NCI-H1436 treated with DMSO at 0.1 percent for 48 hours (cell line): ENCODE measurements at regions not wholly inside any gene's neighbourhood (a gene's known extent, or its start where the extent isn't known, plus 50 kb on each side); places are given as distances from the start of the nearest gene placed in this dataset.
"Not testable (repeated sequence)": the region's sequence is repeated elsewhere in the genome, so short reads cannot be mapped to it uniquely, and the experiment has no call there.

Experiments
- DNase-seq: peaks from one replicate; lab custom pipeline; 2025; lab: John Stamatoyannopoulos, UW

DNA sequence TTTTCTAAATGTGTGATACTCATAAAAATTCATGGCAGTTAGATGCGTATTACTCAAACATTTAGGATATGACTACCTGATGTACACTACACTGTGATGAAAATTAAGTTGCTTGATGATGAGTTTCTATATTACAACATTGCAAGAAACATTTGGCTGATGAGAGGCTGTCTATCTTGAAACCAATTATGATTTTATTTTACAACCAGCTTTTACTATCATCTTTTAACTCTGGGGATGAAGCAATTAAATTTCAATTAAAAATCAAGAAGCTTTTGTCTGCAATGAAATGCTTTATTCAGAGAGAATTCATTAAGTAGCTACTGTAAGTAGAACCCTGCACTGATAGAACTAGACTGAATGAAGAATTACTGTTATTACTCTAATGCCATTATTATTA, 500.4 kb downstream of the KCTD16 start:
- no peak for DNase-seq

DNA sequence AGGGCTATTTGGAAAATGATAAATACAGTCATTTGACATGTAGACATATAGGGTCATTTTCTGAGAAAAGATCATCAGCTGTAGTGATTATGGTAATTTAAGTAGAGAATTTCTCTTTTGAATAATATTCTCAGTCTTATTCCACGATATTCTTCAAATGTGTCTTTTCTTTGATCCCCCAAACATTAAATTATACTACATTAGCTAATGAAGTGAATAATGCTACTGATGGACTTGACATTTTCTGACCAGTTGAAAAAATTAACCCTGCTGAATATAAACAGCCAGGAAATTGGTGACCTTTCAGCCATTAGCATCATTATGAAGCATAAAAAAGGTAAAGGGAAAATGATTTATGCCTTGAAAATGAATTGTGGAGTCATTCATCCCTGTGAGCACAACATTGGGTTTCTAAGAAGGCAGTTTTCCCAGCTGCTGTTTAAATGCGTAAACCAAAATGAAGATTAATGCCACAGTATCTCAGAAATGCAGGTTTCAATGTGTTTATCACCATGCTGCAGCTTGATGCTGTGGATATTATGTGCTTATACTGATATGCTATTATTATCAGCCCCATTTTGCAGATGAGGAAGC, 489.1 kb downstream of the KCTD16 start:
- no peak for DNase-seq

GRCh38 chr5:144644317-144644716, 473.6 kb downstream of the KCTD16 start:
- DNase-seq = no peak

GRCh38 chr5:144638787-144639186, 468.1 kb downstream of the KCTD16 start:
- no peak for DNase-seq

- no peak for DNase-seq
These were observed 463.5 kb downstream of the KCTD16 start for GRCh38 chr5:144634138-144634537.

- no peak for DNase-seq
These were observed 427.9 kb downstream of the KCTD16 start for GRCh38 chr5:144598451-144599068.

GRCh38 chr5:144596517-144596916, 425.8 kb downstream of the KCTD16 start:
- no peak for DNase-seq

DNA sequence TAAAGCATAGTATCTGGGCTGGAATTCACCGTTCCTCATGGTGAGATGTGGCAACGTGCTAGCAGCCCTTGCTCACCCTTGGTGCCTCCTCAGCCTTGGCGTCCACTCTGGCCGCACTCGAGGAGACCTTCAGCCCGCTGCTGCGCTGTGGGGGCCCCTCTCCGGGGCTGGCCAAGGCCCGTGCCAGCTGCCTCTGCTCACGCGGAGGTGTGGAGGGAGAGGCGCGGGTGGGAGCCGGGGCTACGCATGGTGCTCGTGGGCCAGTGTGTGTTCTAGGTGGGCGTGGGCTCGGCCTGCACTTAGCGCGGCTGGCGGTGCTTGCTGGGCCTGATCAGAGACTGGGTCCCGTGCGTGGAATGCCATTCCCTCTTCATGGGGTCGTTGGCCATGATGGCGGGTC, 424.2 kb downstream of the KCTD16 start:
- DNase-seq = no peak

GRCh38 chr5:144594234-144594633, 423.6 kb downstream of the KCTD16 start:
- DNase-seq = not testable (repeated sequence)

DNA sequence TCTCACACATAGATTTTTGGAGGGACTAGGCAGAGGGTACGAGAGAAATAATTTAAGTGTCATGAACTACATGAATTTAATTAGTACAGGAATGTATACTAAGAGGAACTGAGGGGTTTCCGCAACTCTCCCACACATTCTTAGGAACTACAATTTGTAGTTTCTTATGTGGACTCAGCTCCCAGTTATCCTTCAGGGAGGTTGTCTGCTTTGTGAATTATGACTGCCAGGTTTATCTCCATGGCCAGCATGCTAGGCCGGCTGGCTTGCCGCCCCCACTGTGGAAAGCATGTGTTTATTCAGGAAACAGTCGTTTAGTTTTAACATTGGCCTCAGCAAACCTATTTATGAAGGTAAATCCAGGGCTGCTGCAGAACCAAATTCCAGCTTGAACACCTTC, 415.0 kb downstream of the KCTD16 start:
- no peak for DNase-seq

DNA sequence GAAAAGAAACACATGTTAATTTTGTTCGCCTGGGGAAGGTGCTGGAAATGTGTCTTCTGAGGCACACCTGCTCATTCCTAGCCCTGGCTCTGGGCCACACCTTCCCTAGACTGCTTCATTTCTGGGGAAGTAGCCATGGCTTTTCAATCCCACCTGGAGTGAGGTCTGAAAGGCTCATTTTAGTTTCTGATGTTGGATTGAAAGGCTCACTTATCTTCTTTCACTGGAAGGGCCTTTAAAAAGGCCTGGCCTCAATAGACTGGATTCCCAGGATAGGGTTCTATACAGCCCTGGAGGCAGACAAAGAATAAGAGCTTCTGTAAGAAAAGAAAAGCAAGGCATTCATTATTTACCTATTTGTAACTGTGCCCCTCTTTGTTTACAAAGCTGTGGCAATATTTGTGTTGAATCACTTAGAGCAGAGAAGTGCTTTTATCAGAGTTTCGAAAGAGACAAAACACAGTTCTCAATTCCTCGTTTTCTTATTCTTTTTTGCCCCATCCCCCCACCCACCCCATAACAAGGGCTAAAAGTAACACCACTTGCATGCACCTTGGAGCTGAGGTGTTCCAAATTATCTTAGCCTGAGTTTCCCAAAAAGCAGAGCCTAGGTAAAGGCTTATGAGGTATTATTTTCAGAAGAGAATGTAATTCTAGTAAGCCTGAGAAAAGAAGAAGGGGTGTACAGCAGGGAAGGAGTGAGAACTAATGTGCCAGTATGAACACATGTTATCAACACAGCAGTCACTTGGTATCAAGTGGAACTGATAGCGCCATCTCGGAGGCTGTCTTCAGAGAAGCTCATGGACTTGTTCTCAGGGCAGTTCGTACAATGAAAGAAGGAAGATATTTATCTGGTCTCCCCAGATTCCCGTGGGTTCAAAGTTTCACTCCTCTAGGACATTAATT, 413.1 kb downstream of the KCTD16 start:
- no peak for DNase-seq

DNA sequence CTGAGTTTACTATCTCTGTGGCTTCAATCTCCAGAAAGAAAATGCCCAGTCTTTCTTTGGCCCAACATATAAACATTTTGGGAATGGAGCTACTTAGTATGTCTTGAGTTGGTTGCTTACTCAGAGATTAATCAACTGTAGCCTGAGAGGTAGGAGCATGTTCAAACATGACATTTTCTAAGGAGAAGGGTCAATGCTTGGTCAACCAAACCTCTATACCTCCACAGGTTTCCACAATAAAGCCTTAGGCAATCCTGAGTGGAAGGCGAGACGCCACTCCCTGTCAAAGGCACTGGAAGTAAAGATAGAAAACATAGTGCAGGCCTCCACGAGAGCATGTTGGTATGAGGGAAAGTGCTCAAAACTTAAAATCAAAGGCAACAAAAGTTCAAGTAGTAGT, 411.4 kb downstream of the KCTD16 start:
- no peak for DNase-seq

DNA sequence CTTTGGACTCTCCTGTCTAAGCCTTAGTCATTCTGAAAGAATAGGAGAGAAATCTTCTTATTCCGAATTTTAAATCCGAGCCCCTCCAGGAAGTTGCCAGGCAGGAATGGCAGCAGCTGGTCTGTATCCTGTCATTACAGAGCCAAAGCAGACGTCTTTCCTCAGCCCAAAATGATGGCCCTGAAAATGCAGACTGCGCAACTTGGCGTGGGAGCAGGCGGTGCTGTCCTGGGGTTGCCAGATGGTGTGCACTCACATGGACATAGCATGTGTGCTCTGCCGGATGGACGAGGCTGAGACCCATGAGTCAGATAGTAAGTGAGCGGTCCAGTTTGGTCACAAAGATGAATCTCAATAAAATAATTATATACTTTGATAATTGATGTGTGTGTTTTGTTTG, 410.4 kb downstream of the KCTD16 start:
- no peak for DNase-seq

GRCh38 chr5:144577676-144578075, 407.0 kb downstream of the KCTD16 start:
- no peak for DNase-seq

DNA sequence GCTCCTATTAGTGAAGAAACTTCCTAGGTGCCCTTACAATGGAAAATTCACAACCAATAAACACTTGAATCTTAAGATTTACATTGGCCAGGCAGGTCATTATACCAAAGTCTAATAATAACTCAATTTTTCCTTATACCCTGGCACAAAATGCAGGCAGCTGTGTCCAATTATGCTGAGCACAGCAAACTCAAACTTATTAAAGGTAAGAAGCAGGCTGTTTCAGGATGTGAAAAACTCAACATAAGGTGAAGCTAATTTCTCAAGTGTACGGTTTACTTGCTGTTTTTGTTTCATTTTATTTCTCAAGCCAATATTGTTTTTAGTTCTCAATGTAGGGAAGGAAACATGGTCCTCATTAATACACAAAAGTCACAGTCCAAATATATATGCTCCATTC, 405.1 kb downstream of the KCTD16 start:
- DNase-seq = no peak

DNA sequence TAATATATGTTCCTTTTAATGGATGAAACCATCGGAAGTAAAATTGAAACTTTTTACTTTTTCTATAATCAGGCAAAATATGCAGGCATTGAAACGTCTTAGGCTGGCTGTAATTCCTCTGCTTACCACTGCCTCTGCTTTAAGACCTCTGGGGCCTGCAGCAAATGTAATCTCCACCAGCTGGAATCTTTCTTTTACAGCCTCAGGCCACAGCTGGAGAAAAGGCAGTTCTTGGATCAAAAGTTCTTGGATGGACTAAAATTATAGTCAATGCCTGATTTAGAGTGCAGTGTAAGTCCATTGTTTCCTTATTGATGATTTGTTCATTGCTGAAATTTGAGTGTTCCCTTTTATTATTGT, 396.7 kb downstream of the KCTD16 start:
- DNase-seq = no peak

- no peak for DNase-seq
These were observed 396.2 kb downstream of the KCTD16 start for GRCh38 chr5:144566747-144567420.

DNA sequence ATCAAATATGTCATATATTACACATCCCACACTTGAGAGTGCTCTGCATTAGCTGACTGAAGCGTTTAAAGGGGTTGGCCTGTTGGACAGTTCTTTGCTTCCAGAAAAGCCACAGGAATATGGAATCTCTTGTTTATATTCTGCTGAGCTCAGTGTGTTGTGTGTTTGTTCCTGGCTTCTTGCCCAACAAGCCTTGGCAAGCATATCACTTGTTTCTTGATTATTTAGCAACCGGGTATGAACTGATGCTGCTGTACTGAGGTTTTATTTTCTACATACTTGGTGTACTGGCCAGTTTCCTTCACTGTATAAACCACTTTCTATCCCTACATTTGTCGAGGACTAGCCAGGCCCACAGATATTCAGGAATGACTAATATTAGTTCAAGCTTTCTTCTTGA, 378.9 kb downstream of the KCTD16 start:
- DNase-seq = no peak

- no peak for DNase-seq
These were observed 378.3 kb downstream of the KCTD16 start for GRCh38 chr5:144548936-144549335.

DNA sequence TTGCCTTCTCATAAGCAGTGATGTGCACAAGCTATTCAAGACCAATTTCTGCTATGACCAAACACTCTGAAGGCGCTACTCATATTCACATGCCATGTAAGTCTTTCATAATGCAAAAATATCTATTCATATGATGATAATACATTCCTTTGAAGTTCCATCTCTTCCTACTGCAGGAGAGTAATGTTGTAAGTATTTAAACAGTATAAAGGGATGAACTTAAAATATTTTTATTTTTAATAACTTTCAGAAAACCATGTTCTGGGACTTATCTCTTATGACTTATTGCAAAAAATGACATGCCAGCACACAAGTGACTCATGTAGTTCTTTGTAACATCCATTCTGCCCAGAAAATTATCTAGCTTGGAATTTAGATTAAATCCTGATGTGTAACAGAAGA, 376.4 kb downstream of the KCTD16 start:
- DNase-seq = no peak

GRCh38 chr5:144538845-144539244, 368.2 kb downstream of the KCTD16 start:
- no peak for DNase-seq
